Kidney (tissue), 13 donors: ENCODE measurements at regions not wholly inside any gene's neighbourhood (a gene's known extent, or its start where the extent isn't known, plus 50 kb on each side); places are given as distances from the start of the nearest gene placed in this dataset.

ENCODE experiments used
- DNase-seq, 5 donors: peaks; one replicate each; pipeline ENCODE4 v3.0.0-alpha.2; 2013 to 2020
- FAIRE-seq: peaks from 2 replicates; lab custom pipeline; 2012; peaks lifted over from hg19 to GRCh38; lab: Jason Lieb, UNC
- H3K27ac ChIP-seq, 2 donors: one replicate each; pipeline ENCODE4 v1.7.0; 2013; ENCODE audit warnings: low read depth in 2 of 2, low read length in 2 of 2, inconsistent platforms in 1 of 2
- H3K27me3 ChIP-seq: one replicate; pipeline ENCODE4 v1.7.1; 2013; ENCODE audit warnings: low read length, inconsistent platforms; ENCODE audit not compliant: control insufficient read depth, insufficient read depth
- H3K36me3 ChIP-seq, 3 donors: one replicate each; pipeline versions ENCODE4 v1.7.0 to v1.7.1; 2013; ENCODE audit warnings: low read length in 3 of 3, control low read depth in 1 of 3, inconsistent platforms in 1 of 3; ENCODE audit not compliant: insufficient read depth in 3 of 3, control insufficient read depth in 2 of 3
- H3K4me1 ChIP-seq, 3 donors: one replicate each; pipeline versions ENCODE4 v1.7.0 to v1.7.1; 2013; ENCODE audit warnings: low read length in 3 of 3, inconsistent platforms in 1 of 3, low read depth in 1 of 3; ENCODE audit not compliant: control insufficient read depth in 2 of 3, insufficient read depth in 2 of 3
- H3K4me3 ChIP-seq, 3 donors: one replicate each; pipeline versions ENCODE4 v1.7.0 to v1.8.1; 2013; ENCODE audit warnings: low read length in 3 of 3, control low read depth in 1 of 3, inconsistent platforms in 1 of 3
- H3K9ac ChIP-seq, 3 donors: one replicate each; pipeline versions ENCODE4 v1.7.0 to v1.7.1; 2013; ENCODE audit warnings: low read length in 3 of 3, control low read depth in 1 of 3, inconsistent platforms in 1 of 3
- H3K9me3 ChIP-seq, 3 donors: one replicate each; pipeline versions ENCODE4 v1.7.0 to v1.7.1; 2013; ENCODE audit warnings: low read length in 3 of 3, control low read depth in 1 of 3, inconsistent platforms in 1 of 3; ENCODE audit not compliant: control insufficient read depth in 2 of 3, insufficient read depth in 1 of 3
- CTCF ChIP-seq: IDR thresholded peaks from 3 replicates; pipeline ENCODE4 v1.5.1; 2012; ENCODE audit warnings: mild to moderate bottlenecking, moderate library complexity, borderline replicate concordance; ENCODE audit not compliant: insufficient read depth; ENCODE audit errors: extremely low read depth
- intact Hi-C: fragments of 100-400 bp; cut with DNase I; formaldehyde crosslinking; loops from one replicate; pipeline ENCODE4 v1.11.1; 2022
- donor health status: control.
- donor health status: control.
- donor health status: control.
- donor health status: control.
- donor health status: control.
- donor health status: DM: yes; HTN: yes; CAD: no.
- donor health status: Normal renal cell carcinoma (clear cell type).

DNA sequence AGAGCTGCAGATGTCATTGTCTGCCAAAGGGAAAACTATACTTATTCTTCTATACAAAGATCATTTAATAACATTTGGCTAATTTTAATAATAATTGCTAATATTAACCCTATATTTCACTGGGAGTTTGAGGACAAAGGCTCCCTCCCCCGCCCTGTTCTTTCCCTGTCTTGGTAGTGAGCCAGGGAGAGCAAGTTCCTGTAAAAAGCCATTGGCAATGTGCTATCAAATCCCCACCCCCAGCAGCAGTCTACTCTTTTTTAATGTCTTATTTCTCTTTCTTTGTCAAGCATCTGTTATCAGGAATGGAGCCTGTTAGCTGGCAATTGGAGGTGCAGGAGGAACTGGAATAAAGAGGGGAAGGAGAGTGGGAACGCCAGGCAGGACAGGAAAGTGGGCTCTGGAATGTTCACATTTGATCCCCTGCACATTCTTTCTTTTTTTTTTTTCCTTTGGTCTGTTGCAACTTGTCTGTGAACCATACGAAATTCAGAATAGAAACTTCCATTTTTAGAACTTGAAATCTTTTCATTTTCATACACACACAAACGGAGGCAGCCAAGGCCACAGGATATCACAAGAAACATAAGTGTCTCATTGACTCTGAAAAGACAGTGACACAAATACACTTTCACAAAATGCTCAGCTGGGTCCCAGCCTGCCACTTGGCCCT, 664.8 kb upstream of the ZNF608 start:
- peak overlapping the region; percentile 71 to 83 for H3K27ac ChIP-seq
- H3K4me1 ChIP-seq = peaks cover 22 to 57% (median 35%) of the 10 kb centered on the region in 3 donors
- TF ChIP-seq CTCF = no peak
- peak in 4 of 5 donors; percentile 42 to 77 (median 62) for DNase-seq
- H3K27me3 ChIP-seq = no peaks in the 10 kb centered on the region
- FAIRE-seq = no peak
- no peaks in the 10 kb centered on the region for H3K9me3 ChIP-seq
- H3K9ac ChIP-seq = peak overlapping the region in 2 of 3 donors; percentile 37 to 69
- intact Hi-C loops = no loop called here
- peak overlapping the region; percentile 2 to 31 (median 21) for H3K4me3 ChIP-seq
- H3K36me3 ChIP-seq = no peaks in the 10 kb centered on the region

- TF ChIP-seq CTCF = peak; percentile 5
- DNase-seq (peak; percentile 76 to 95 (median 91)), FAIRE-seq (no peak)
- H3K9me3 ChIP-seq = no peaks in the 10 kb centered on the region
- H3K4me3 ChIP-seq = peak overlapping the region; percentile 9 to 34 (median 31)
- H3K9ac ChIP-seq = peak overlapping the region in 2 of 3 donors; percentile 37 to 69
- H3K36me3 ChIP-seq = no peaks in the 10 kb centered on the region
- peaks cover 22 to 59% (median 35%) of the 10 kb centered on the region in 3 donors for H3K4me1 ChIP-seq
- intact Hi-C loops = no loop called here
- H3K27me3 ChIP-seq = no peaks in the 10 kb centered on the region
- H3K27ac ChIP-seq = peak overlapping the region; percentile 71 to 83
These were observed 665.5 kb upstream of the ZNF608 start for GRCh38 chr5:125411744-125412560.

- H3K4me3 ChIP-seq = peak overlapping the region; percentile 5 to 55 (median 31)
- peak overlapping the region; percentile 71 to 83 for H3K27ac ChIP-seq
- no peaks in the 10 kb centered on the region for H3K36me3 ChIP-seq
- peak; percentile 23 for TF ChIP-seq CTCF
- no peaks in the 10 kb centered on the region for H3K27me3 ChIP-seq
- H3K9me3 ChIP-seq = no peaks in the 10 kb centered on the region
- intact Hi-C loops = no loop called here
- H3K4me1 ChIP-seq = peaks cover 22 to 59% (median 35%) of the 10 kb centered on the region in 3 donors
- DNase-seq (peak; percentile 93 to 98 (median 95)), FAIRE-seq (peak; percentile 56)
- H3K9ac ChIP-seq = peak overlapping the region in 2 of 3 donors; percentile 37 to 69
These were observed 666.4 kb upstream of the ZNF608 start for GRCh38 chr5:125412561-125413495.
